HG03575 (cell line): ENCODE measurements at regions not wholly inside any gene's neighbourhood (a gene's known extent, or its start where the extent isn't known, plus 50 kb on each side); places are given as distances from the start of the nearest gene placed in this dataset.
"Not testable (repeated sequence)": the region's sequence is repeated elsewhere in the genome, so short reads cannot be mapped to it uniquely, and the experiment has no call there.

Experiments
- ATAC-seq: cut with Tn5 transposase; IDR thresholded peaks from one replicate; pipeline ENCODE4 v1.9.1; 2021; ENCODE audit not compliant: unreplicated experiment, insufficient number of reproducible peaks, low FRiP score; ENCODE audit errors: extremely low read depth

DNA sequence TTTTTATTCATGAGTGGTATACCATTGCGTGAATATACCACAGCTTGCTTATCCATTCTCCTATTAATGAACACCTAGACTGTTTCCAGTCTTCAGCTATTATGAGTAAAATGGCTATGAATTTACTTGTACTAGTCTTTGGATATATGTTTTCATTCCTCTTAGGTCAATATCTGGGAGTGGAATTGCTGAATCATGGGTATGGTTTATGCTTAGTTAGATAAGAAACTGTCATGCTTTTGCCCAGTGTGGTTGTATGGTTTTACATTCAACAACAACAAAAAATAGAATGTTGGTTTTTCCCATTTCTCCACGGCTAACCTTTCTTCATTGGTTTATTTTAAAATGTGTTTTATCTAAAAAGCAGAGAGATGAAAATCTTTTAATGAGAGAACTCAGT lies 308.3 kb downstream of the PHF14 start:
- no peak for ATAC-seq

DNA sequence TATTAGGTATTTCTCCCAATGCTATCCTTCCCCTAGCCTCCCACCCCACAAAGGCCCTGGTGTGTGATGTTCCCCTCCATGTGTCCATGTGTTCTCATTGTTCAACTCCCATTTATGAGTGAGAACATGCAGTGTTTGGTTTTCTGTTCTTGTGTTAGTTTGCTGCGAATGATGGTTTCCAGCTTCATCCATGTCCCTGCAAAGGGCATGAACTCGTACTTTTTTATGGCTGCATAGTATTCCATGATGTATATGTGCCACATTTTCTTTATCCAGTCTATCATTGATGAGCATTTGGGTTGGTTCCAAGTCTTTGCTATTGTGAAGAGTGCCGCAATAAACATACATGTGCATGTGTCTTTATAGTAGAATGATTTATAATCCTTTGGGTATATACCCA lies 309.9 kb downstream of the PHF14 start:
- not testable (repeated sequence) for ATAC-seq

DNA sequence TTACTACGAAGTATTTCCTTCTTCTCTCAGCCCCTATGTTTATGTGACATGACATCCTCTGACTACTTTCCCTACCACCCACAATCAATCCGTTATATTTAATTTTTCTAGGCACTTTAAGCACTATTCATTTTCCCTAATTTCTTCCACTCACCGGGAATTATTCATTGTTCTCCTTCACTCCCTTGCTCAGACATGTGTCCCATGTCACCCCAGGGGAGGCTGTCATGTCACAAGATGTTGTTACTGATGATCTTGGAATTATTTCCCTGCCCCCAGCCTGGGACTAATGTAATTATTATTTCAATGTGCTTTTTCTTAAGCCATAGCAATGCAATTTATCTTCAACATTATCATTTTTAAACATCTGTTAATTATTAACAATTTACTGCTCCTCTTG lies 317.2 kb downstream of the PHF14 start:
- no peak for ATAC-seq

DNA sequence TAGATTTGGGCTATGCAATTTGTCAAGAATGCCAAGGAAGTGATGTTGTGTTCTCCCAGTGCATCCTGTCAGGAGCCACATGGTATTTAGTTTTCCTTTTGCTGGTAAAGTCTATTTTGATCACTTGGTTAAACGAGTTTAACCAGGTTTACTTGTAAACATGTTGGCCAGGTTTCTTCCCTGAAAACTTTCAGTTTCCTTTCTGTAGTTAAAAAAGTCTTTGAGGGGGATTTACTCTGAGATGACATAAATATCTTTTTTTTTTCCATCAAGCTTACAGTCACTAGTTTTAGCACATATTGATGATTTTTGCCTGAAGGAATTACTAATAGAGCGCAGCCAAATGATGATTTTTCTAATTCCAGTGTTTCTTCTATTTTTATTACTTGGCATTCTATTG lies 320.5 kb downstream of the PHF14 start:
- ATAC-seq: no peak

GRCh38 chr7:11294965-11295364 lies 321.3 kb downstream of the PHF14 start:
- ATAC-seq: no peak

DNA sequence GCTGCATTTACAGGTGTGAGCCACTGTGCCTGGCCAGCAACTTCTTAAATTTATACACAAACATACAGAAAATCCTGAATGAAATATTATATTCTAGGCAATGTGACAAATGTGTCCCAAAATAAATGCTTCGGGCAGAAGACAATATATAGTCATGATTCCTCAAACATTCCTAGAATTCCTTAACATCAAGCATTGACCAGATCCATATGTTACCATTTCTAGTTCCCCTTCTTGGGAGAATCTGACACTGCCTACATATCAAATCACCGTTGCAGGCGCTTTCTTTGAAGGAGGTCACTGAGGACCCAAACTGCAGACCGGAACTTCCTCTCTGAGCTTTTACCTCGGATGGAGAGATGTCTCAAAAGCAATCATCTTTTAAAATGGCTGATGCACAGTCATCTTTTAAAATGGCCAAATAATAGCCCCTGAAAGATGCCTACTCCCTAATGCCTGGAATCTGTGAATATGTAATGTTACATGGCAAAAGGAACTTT lies 323.5 kb downstream of the PHF14 start:
- no peak for ATAC-seq

DNA sequence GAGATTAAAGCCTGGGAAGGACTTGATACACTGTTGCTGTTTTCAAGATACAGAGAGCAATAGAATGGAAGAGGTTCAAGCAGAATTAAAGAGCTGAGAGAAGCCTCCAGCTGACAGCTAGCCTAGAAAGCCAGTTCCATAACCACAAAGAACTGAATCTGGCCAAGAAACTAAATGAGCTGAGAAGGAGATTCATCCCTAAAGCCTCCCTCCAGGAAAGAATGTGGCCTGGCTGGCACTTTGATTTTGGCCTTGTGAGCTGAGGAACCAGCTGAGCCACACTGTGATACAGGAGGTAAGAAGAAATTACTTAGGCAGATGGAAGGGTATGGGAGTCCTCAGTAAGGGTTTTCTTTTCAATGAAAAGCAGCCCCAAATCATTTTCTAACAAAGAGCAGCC lies 324.1 kb downstream of the PHF14 start:
- no peak for ATAC-seq

DNA sequence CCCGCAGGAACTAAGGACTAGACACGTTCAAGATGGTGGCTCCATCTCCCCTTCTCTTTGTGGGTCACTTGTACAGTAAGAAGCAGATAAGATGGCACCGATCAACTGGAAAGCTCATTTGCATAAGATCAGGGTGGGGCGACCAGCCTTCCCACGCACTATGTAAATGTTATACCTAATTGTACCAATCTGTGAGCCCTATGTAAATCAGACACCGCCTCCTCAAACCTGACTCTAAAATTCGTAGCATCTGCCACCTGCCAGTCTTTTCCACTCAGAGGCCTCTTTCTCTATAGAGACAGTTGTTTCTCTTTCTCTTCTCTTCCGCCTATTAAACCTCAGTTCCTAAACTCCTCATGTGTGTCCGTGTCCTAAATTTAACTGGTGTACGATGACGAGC lies 324.5 kb downstream of the PHF14 start:
- no peak for ATAC-seq

DNA sequence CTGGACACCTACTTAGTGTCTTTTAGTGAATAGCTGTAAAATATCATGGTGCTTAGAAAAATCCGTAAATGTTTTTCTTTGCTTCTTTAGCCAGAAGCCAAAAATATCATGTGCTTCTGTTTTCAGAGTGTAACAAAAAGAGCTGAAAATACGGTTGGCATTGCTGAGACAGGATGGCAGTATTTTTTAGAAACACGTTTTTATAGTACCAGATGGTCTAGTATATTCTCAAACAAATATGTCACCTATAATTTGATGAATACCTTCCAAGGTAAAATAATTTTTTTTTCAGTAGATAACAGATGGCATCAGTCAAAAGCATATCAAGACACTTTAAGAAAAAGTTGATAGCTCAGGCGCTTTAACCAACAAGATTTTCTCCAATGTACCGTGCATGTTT lies 326.6 kb downstream of the PHF14 start:
- no peak for ATAC-seq

DNA sequence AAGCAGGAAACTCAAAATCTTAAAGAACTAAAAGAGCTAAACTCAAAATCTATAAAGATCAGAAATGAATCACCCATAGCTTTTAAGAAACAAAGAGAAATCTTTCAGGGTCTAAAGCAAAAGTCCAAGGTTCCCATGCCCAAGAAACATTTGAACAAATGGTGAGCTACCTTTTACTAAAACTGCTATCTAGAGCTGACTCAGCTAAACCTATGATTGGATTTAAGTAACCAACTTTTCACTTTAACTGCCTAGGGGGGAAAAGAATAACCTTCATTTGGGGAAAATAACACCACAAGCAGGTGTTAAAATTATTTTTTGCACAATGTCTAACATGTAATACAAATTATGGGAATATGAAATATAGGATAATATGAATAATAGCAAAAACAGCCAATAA lies 328.4 kb downstream of the PHF14 start:
- ATAC-seq: no peak

- no peak for ATAC-seq
Observed at GRCh38 chr7:11313801-11314200, 340.1 kb downstream of the PHF14 start.

GRCh38 chr7:11315666-11316258 lies 342.1 kb downstream of the PHF14 start:
- peak; percentile 50 for ATAC-seq

DNA sequence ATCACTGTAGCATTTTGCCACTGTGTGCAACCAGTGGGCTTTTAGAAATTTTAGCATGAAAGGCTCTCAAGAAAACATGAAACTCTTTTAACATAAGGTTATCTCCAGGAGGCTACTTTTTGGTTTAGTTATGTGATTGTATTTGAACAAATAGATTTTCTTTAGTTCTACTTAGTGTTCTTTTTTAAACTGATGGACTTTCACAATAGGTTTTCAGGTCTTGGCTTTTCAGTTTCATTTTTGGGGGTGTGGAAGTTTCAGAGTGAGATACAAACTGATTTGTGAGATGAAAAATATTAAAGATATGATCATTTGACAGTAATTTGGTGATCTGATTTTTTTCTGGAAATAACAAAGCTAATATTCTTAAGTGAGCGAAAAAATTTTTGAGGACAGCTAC lies 344.1 kb downstream of the PHF14 start:
- ATAC-seq: no peak

DNA sequence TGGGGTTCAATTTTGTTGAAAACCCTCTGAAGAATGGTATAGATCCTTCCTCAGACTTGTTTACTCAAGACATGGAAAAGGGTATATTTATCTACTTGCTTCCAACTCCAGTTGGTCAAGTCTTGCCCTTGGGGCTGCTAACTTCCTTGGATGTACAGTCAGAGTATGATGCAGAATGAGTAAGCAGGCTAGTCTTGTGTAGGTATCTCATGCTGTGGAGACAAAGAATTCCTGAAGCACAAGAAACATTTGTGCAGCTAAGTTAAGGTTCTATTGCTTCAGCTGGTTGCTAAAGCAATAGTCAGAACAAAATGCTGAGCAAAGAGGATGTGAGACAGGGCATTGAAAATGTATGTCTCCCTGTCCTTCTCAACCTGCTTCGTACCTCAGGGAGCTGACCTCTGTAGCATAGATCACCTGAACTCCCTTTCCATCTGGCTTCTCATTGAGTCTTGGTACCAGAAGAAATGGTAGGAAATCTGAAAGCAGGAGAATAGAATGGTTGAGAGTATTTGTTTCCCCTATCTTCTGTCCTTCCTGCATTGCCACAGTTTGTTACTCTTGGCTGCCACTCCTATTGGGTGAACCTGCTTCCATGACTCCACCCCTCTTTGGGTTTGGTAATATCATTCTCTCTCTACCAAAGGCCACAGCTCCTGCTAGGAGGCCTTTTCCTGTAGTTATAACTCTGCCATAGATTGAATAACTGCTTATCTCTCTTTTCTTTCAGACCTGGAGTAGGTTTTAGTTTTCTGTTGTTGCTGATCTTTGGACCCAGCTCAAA lies 346.0 kb downstream of the PHF14 start:
- ATAC-seq: no peak
